Astrocyte (in vitro differentiated cells and primary cell): ENCODE measurements at regions not wholly inside any gene's neighbourhood (a gene's known extent, or its start where the extent isn't known, plus 50 kb on each side); places are given as distances from the start of the nearest gene placed in this dataset.

Experiments used
- DNase-seq: peaks from one replicate; pipeline ENCODE4 v3.0.0-alpha.2; 2010; ENCODE audit warnings: low read depth
- FAIRE-seq: peaks from 2 replicates; lab custom pipeline; 2011; peaks lifted over from hg19 to GRCh38; lab: Jason Lieb, UNC
- H2AFZ ChIP-seq: 2 replicates; pipeline ENCODE4 v1.6.0; 2012; ENCODE audit warnings: low read depth, low read length, inconsistent platforms
- H3K27ac ChIP-seq: 2 replicates; pipeline ENCODE4 v1.5.1; 2011; ENCODE audit warnings: low read depth, low read length, inconsistent platforms
- H3K27me3 ChIP-seq: 2 replicates; pipeline ENCODE4 v1.6.0; 2011; ENCODE audit warnings: low read length, inconsistent platforms; ENCODE audit not compliant: insufficient read depth
- H3K36me3 ChIP-seq: 2 replicates; pipeline ENCODE4 v1.5.1; 2011; ENCODE audit warnings: low read length, inconsistent platforms; ENCODE audit not compliant: insufficient read depth
- H3K4me1 ChIP-seq: 2 replicates; pipeline ENCODE4 v1.5.1; 2011; ENCODE audit warnings: low read length, inconsistent platforms; ENCODE audit not compliant: insufficient read depth
- H3K4me2 ChIP-seq: 2 replicates; pipeline ENCODE4 v1.6.0; 2012; ENCODE audit warnings: low read length, inconsistent platforms
- H3K4me3 ChIP-seq: 2 replicates; pipeline ENCODE4 v1.5.1; 2011; ENCODE audit warnings: low read depth, mild to moderate bottlenecking, low read length, inconsistent platforms; ENCODE audit not compliant: insufficient read depth
- H3K79me2 ChIP-seq: 2 replicates; pipeline ENCODE4 v1.6.0; 2012; ENCODE audit warnings: mild to moderate bottlenecking, low read length, inconsistent platforms; ENCODE audit not compliant: insufficient read depth
- H3K9ac ChIP-seq: 2 replicates; pipeline ENCODE4 v1.6.0; 2012; ENCODE audit warnings: mild to moderate bottlenecking, low read length, inconsistent platforms
- H3K9me3 ChIP-seq: 2 replicates; pipeline ENCODE4 v1.5.1; 2012; ENCODE audit warnings: low read depth, mild to moderate bottlenecking, low read length, inconsistent platforms; ENCODE audit not compliant: insufficient read depth
- H4K20me1 ChIP-seq: 2 replicates; pipeline ENCODE4 v1.6.0; 2012; ENCODE audit warnings: low read length, inconsistent platforms; ENCODE audit not compliant: insufficient read depth
- H3K27ac Mint-ChIP-seq: one replicate; pipeline ENCODE4 v1.8.0; 2021; ENCODE audit warnings: mild to moderate bottlenecking, mixed read lengths; ENCODE audit not compliant: unreplicated experiment
- H3K27me3 Mint-ChIP-seq: one replicate; pipeline ENCODE4 v1.8.0; 2021; ENCODE audit warnings: low read depth, mixed read lengths; ENCODE audit not compliant: unreplicated experiment
- H3K36me3 Mint-ChIP-seq: one replicate; pipeline ENCODE4 v1.8.0; 2021; ENCODE audit warnings: low read depth, mixed read lengths; ENCODE audit not compliant: unreplicated experiment
- H3K4me1 Mint-ChIP-seq: one replicate; pipeline ENCODE4 v1.8.0; 2021; ENCODE audit warnings: low read depth, mixed read lengths; ENCODE audit not compliant: unreplicated experiment
- H3K4me3 Mint-ChIP-seq: one replicate; pipeline ENCODE4 v1.8.0; 2021; ENCODE audit warnings: mild to moderate bottlenecking, moderate library complexity, mixed read lengths; ENCODE audit not compliant: unreplicated experiment
- H3K9me3 Mint-ChIP-seq: one replicate; pipeline ENCODE4 v1.8.0; 2021; ENCODE audit warnings: mild to moderate bottlenecking, mixed read lengths; ENCODE audit not compliant: unreplicated experiment
- EZH2 ChIP-seq: IDR thresholded peaks from 2 replicates; pipeline ENCODE4 v1.6.1; 2012; ENCODE audit warnings: mild to moderate bottlenecking, low read length, inconsistent platforms; ENCODE audit not compliant: insufficient read depth
- TF ChIP-seq, protein P1 (sequence below): IDR thresholded peaks from 2 replicates; pipeline ENCODE4 v1.5.1; 2011; ENCODE audit warnings: low read depth, mild to moderate bottlenecking, inconsistent platforms, low read length, moderate library complexity; ENCODE audit not compliant: insufficient read depth

DNA sequence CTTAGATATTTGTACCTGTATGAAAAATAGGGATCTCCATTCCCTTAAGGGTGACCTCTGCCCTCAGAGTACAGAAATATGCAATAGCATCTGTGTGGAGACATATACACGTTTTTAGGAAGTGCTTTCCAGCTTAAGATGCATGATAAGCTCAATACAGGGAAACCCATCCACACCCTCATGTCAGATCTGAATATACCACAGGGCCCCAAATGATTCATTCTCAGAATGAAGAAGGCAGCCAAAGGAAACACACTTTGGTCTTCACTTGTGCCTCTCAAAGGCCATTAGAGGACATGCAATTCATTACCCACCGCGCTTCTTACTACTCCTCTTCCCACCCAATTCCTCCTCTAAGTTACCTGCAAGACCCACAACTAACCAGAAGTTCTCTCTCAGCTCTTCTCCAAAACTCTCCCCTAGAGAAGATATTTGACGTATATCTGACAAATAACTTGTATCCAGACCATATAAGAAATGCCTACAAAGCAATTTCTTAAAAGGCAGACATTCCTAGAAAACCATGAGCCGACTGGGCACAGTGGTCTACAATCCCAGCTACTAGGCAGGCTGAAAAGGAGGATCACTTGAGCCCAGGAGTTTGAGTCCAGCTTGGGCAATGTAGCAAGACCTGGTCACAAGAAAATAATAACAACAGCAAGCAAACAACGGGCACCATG is 103.0 kb downstream of the OAT start:
- Mint-ChIP-seq H3K4me3 (no peak overlapping the region), H3K36me3 (no peaks in the 10 kb centered on the region), H3K9me3 (no peaks in the 10 kb centered on the region), H3K27ac (no peak overlapping the region), H3K27me3 (peaks cover 11% of the 10 kb centered on the region), H3K4me1 (peaks cover 9% of the 10 kb centered on the region)
- Histone ChIP-seq H3K4me2 (no peak overlapping the region), H3K4me1 (no peaks in the 10 kb centered on the region), H2AFZ (no peak overlapping the region), H3K9ac (no peak overlapping the region), H3K27ac (no peak overlapping the region), H3K79me2 (no peaks in the 10 kb centered on the region), H3K9me3 (no peaks in the 10 kb centered on the region), H3K36me3 (no peaks in the 10 kb centered on the region), H4K20me1 (no peaks in the 10 kb centered on the region), H3K4me3 (no peak overlapping the region), H3K27me3 (no peaks in the 10 kb centered on the region)
- DNase-seq (no peak), FAIRE-seq (no peak)
- TF ChIP-seq EZH2: no peak
- TF ChIP-seq, protein P1, sequence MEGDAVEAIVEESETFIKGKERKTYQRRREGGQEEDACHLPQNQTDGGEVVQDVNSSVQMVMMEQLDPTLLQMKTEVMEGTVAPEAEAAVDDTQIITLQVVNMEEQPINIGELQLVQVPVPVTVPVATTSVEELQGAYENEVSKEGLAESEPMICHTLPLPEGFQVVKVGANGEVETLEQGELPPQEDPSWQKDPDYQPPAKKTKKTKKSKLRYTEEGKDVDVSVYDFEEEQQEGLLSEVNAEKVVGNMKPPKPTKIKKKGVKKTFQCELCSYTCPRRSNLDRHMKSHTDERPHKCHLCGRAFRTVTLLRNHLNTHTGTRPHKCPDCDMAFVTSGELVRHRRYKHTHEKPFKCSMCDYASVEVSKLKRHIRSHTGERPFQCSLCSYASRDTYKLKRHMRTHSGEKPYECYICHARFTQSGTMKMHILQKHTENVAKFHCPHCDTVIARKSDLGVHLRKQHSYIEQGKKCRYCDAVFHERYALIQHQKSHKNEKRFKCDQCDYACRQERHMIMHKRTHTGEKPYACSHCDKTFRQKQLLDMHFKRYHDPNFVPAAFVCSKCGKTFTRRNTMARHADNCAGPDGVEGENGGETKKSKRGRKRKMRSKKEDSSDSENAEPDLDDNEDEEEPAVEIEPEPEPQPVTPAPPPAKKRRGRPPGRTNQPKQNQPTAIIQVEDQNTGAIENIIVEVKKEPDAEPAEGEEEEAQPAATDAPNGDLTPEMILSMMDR: no peak

DNA sequence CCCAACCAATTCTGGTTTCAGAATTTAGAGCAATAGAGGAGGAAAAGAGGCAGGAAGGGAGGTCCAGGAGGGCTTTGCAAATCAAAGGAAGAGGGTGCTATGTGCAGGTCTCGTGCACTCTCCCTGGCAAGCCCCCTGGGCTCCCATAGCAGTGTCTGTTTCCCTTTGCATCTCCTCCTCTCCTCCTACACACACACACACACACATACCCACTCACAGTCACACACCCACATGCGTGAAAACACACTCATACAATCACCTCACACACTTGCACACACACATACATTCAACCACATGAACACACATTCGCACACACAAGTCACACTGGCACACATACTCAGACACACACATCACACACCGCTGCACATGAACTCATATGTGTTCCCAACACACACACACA is 105.3 kb downstream of the OAT start:
- Mint-ChIP-seq H3K27me3 (peaks cover 17% of the 10 kb centered on the region), H3K9me3 (no peaks in the 10 kb centered on the region), H3K27ac (no peak overlapping the region), H3K4me1 (peaks cover 3% of the 10 kb centered on the region), H3K36me3 (no peaks in the 10 kb centered on the region), H3K4me3 (no peak overlapping the region)
- no peak overlapping the region for H3K9ac ChIP-seq
- TF ChIP-seq, protein P1: no peak
- no peak for TF ChIP-seq EZH2
- H3K4me1 ChIP-seq: no peaks in the 10 kb centered on the region
- H3K27ac ChIP-seq: no peak overlapping the region
- H3K9me3 ChIP-seq: no peaks in the 10 kb centered on the region
- FAIRE-seq (no peak), DNase-seq (no peak)
- H3K27me3 ChIP-seq: no peaks in the 10 kb centered on the region
- H3K79me2 ChIP-seq: no peaks in the 10 kb centered on the region
- H2AFZ ChIP-seq: no peak overlapping the region
- H3K4me3 ChIP-seq: no peak overlapping the region
- H4K20me1 ChIP-seq: no peaks in the 10 kb centered on the region
- no peaks in the 10 kb centered on the region for H3K36me3 ChIP-seq
- H3K4me2 ChIP-seq: no peak overlapping the region

GRCh38 chr10:124308811-124309210 is 109.9 kb downstream of the OAT start:
- H3K4me2 ChIP-seq: no peak overlapping the region
- H3K27me3 Mint-ChIP-seq: peaks cover 21% of the 10 kb centered on the region
- H4K20me1 ChIP-seq: no peaks in the 10 kb centered on the region
- H3K27ac Mint-ChIP-seq: no peak overlapping the region
- no peaks in the 10 kb centered on the region for H3K79me2 ChIP-seq
- no peaks in the 10 kb centered on the region for H3K9me3 ChIP-seq
- H3K27ac ChIP-seq: no peak overlapping the region
- no peak for DNase-seq
- H3K4me3 Mint-ChIP-seq: no peak overlapping the region
- H3K9ac ChIP-seq: no peak overlapping the region
- H3K4me1 Mint-ChIP-seq: no peaks in the 10 kb centered on the region
- no peaks in the 10 kb centered on the region for H3K36me3 Mint-ChIP-seq
- no peaks in the 10 kb centered on the region for H3K36me3 ChIP-seq
- no peaks in the 10 kb centered on the region for H3K9me3 Mint-ChIP-seq
- H3K4me1 ChIP-seq: no peaks in the 10 kb centered on the region
- H2AFZ ChIP-seq: no peak overlapping the region
- H3K4me3 ChIP-seq: no peak overlapping the region
- TF ChIP-seq, protein P1: no peak
- no peak for TF ChIP-seq EZH2
- no peaks in the 10 kb centered on the region for H3K27me3 ChIP-seq
- FAIRE-seq: no peak
